H1 (cell line): ENCODE measurements at regions not wholly inside any gene's neighbourhood (a gene's known extent, or its start where the extent isn't known, plus 50 kb on each side); places are given as distances from the start of the nearest gene placed in this dataset.

Experiments used
- CBX8 ChIP-seq: fragments of 300-800, 300-1000 bp; sonication (generic); IDR thresholded peaks from 2 replicates; pipeline ENCODE4 v1.7.1; 2016; ENCODE audit warnings: low read depth, low read length, borderline replicate concordance
- CHD7 ChIP-seq: fragments of 300-600 bp; sonication (generic); IDR thresholded peaks from 2 replicates; pipeline ENCODE4 v1.7.1; 2012; ENCODE audit warnings: low read length, moderate library complexity, mild to moderate bottlenecking, inconsistent platforms; ENCODE audit not compliant: insufficient replicate concordance
- GABPA ChIP-seq: IDR thresholded peaks from 2 replicates; pipeline ENCODE4 v1.6.1; 2011; ENCODE audit warnings: mild to moderate bottlenecking, low read length, moderate library complexity, borderline replicate concordance; ENCODE audit not compliant: insufficient read depth
- HDAC6 ChIP-seq: IDR thresholded peaks from one replicate; pipeline ENCODE4 v1.7.1; 2012; ENCODE audit warnings: low read depth, mild to moderate bottlenecking, inconsistent platforms, low read length, moderate library complexity
- MAX ChIP-seq: IDR thresholded peaks from 2 replicates; pipeline ENCODE4 v1.6.1; 2012; ENCODE audit warnings: inconsistent platforms

- TF ChIP-seq CHD7 (no peak), MAX (no peak), GABPA (no peak), HDAC6 (no peak), CBX8 (no peak)
These were observed 77.1 kb upstream of the UNC5B start (continued) for GRCh38 chr10:71135236-71135635.
